Aorta (tissue), 5 donors: ENCODE measurements at regions not wholly inside any gene's neighbourhood (a gene's known extent, or its start where the extent isn't known, plus 50 kb on each side); places are given as distances from the start of the nearest gene placed in this dataset.

Experiments
- ATAC-seq: fragments of 200-7000 bp; cut with Tn5 transposase; one replicate; pipeline ENCODE4 v1.9.1; 2022; ENCODE audit warnings: moderate library complexity; ENCODE audit not compliant: low FRiP score
- DNase-seq, 2 donors: peaks; one replicate each; pipeline ENCODE4 v3.0.0-alpha.2; 2020
- H3K27ac ChIP-seq, 2 donors: one replicate each; pipeline ENCODE4 v1.5.1; 2013; ENCODE audit warnings: low read length in 2 of 2, mild to moderate bottlenecking in 2 of 2, moderate library complexity in 2 of 2, control low read depth in 1 of 2, inconsistent platforms in 1 of 2, low read depth in 1 of 2
- H3K27me3 ChIP-seq, 2 donors: one replicate each; pipeline ENCODE4 v1.6.1; 2013; ENCODE audit warnings: control low read depth in 1 of 2, low read length in 1 of 2, mild to moderate bottlenecking in 1 of 2, moderate library complexity in 1 of 2; ENCODE audit not compliant: insufficient read depth in 2 of 2, control insufficient read depth in 1 of 2
- H3K36me3 ChIP-seq, 2 donors: one replicate each; pipeline ENCODE4 v1.6.1; 2013; ENCODE audit warnings: control low read depth in 1 of 2, low read length in 1 of 2, mild to moderate bottlenecking in 1 of 2; ENCODE audit not compliant: insufficient read depth in 2 of 2, control insufficient read depth in 1 of 2
- H3K4me1 ChIP-seq, 2 donors: one replicate each; pipeline ENCODE4 v1.6.1; 2013; ENCODE audit warnings: low read length in 2 of 2, control low read depth in 1 of 2, mild to moderate bottlenecking in 1 of 2, moderate library complexity in 1 of 2; ENCODE audit not compliant: insufficient read depth in 2 of 2, control insufficient read depth in 1 of 2
- H3K4me3 ChIP-seq, 2 donors: one replicate each; pipeline ENCODE4 v1.5.1; 2013; ENCODE audit warnings: low read length in 2 of 2, control low read depth in 1 of 2, mild to moderate bottlenecking in 1 of 2
- H3K9me3 ChIP-seq: one replicate; pipeline ENCODE4 v1.6.1; 2013; ENCODE audit warnings: mild to moderate bottlenecking, low read length; ENCODE audit not compliant: control insufficient read depth
- WGBS, 2 donors: extraction: QIAGEN DNeasy Blood & Tissue Kit; methylation state at CpG; one replicate each; pipeline ENCODE4 v1.1.7; 2013; 5-methylcytosine and 5-hydroxymethylcytosine counted together
- intact Hi-C, 2 donors: fragments of 100-400 bp; cut with DNase I; formaldehyde crosslinking; loops; one replicate each; pipeline versions ENCODE4 v1.14.2 to v1.15.0; 2022
- donor health status: healthy with polysubstance abuse.
- donor health status: Bipolar disorder and iron deficiency.
- donor health status: DM: no; HTN: no; CAD: no.
- donor health status: DM: no; HTN: no; CAD: no.
- donor health status: DM: yes; HTN: yes; CAD: no.

- DNase-seq (no peak), ATAC-seq (no peak)
- Histone ChIP-seq H3K27ac (peak overlapping the region; percentile 31 to 92), H3K4me3 (no peak overlapping the region), H3K36me3 (no peaks in the 10 kb centered on the region), H3K27me3 (no peaks in the 10 kb centered on the region), H3K4me1 (peaks cover 2% of the 10 kb centered on the region in 2 donors), H3K9me3 (no peaks in the 10 kb centered on the region)
- intact Hi-C loops: loop anchor here in 1 of 2 donors (10.0 kb wide), 1 partner anchor 204 kb away; the partner anchor contains the start of gene NXT1
- WGBS, 2 donors: 44 to 55% methylated on average over 8 of the region's 8 CpGs
These were observed 64.3 kb upstream of the CD93 start for GRCh38 chr20:23150304-23151007.

GRCh38 chr20:23149623-23150279, 63.6 kb upstream of the CD93 start:
- peaks cover 2% of the 10 kb centered on the region in 2 donors for H3K4me1 ChIP-seq
- ATAC-seq (no peak), DNase-seq (no peak)
- no peaks in the 10 kb centered on the region for H3K9me3 ChIP-seq
- H3K4me3 ChIP-seq: no peak overlapping the region
- intact Hi-C loops: loop anchor here (2.0 to 10.0 kb wide), 4 partner anchors 61 to 205 kb away; partner anchors contain the start of gene NXT1 (in 1 of the 2)
- no peaks in the 10 kb centered on the region for H3K36me3 ChIP-seq
- WGBS, 2 donors: 59% methylated on average over 7 of the region's 7 CpGs
- H3K27ac ChIP-seq: peak overlapping the region in 1 of 2 donors; percentile 19
- H3K27me3 ChIP-seq: no peaks in the 10 kb centered on the region

- no peaks in the 10 kb centered on the region for H3K36me3 ChIP-seq
- H3K27me3 ChIP-seq: no peaks in the 10 kb centered on the region
- H3K9me3 ChIP-seq: no peaks in the 10 kb centered on the region
- ATAC-seq (no peak), DNase-seq (no peak)
- H3K27ac ChIP-seq: peak overlapping the region; percentile 79 to 87
- H3K4me3 ChIP-seq: no peak overlapping the region
- WGBS, 2 donors: 93 to 94% methylated on average over 10 of the region's 10 CpGs
- H3K4me1 ChIP-seq: peaks cover 0 to 2% of the 10 kb centered on the region in 2 donors
- intact Hi-C loops: loop anchor here (2.0 to 5.0 kb wide), 3 partner anchors 60 to 108 kb away; no protein-coding TSS in a partner anchor
These were observed 62.8 kb upstream of the CD93 start for GRCh38 chr20:23148731-23149570.

DNA sequence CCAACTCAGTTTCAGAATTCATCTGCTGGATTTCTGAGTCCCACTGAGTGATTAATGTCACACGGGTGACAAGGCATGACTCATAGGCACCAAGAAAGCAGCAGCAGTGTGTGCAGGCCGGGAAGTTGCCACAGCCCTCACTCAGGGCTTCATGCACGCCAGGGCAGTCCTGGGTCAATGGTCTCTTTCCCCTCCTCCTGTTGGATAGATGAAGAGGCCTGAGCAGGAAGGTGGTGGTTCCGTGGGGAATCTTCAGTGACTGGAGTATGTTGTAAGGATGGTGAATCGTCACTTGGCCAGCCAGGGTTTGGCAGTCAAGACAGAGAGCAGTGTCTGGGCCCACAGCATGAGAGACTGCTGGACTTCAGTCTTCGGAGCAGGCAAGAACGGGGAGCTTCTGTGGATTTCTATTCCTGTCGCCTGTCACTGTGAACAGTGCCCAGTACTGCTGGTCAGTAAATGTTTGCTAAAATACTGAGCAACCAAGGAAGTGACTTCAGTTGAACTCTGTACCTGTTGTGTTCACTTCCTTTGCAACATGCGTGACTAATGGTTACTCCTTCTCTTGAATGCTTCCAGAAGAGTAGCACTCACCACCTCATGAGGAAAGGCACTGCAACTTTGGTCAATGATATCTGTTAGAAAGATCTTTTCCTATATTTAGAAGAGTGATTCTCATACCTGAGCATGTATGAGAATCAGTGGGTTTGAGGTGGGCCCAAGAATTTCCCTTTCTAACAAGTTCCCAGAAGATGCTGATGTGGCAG, 62.0 kb upstream of the CD93 start:
- WGBS, 2 donors: 17 to 23% methylated on average over 9 of the region's 9 CpGs
- ATAC-seq: peak; percentile 82
- intact Hi-C loops: loop anchor here (2.0 to 5.0 kb wide), 4 partner anchors 59 to 109 kb away; no protein-coding TSS in a partner anchor
- Histone ChIP-seq H3K4me3 (no peak overlapping the region), H3K9me3 (no peaks in the 10 kb centered on the region), H3K36me3 (no peaks in the 10 kb centered on the region), H3K4me1 (peaks cover 0 to 2% of the 10 kb centered on the region in 2 donors), H3K27me3 (no peaks in the 10 kb centered on the region), H3K27ac (peak overlapping the region; percentile 79 to 87)
- DNase-seq: peak; percentile 89

DNA sequence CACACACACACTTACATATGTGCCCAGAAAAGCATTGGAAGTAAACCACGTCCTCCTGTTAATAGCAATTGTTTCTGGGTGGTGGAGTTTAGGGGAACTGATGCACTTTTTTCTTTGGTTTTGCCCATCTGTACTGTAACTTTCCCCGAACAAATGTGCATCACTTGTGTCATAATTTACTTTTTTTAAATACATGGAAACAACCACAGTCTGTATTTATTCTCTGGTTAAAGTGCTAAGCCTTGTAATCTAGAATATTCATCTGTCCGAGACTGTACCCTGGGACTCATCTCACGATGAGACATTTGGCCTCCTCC, 61.5 kb upstream of the CD93 start:
- ATAC-seq: no peak
- H3K27me3 ChIP-seq: no peaks in the 10 kb centered on the region
- no peak overlapping the region for H3K4me3 ChIP-seq
- H3K9me3 ChIP-seq: no peaks in the 10 kb centered on the region
- peaks cover 0 to 4% of the 10 kb centered on the region in 2 donors for H3K4me1 ChIP-seq
- intact Hi-C loops: loop anchor here (2.0 to 5.0 kb wide), 3 partner anchors 85 to 110 kb away; no protein-coding TSS in a partner anchor
- no peak for DNase-seq
- peak overlapping the region; percentile 79 to 87 for H3K27ac ChIP-seq
- H3K36me3 ChIP-seq: no peaks in the 10 kb centered on the region
- WGBS, 2 donors: 39 to 46% methylated on average over 4 of the region's 4 CpGs

- Histone ChIP-seq H3K27ac (peak overlapping the region; percentile 49 to 79), H3K36me3 (no peaks in the 10 kb centered on the region), H3K4me1 (peaks cover 0 to 8% of the 10 kb centered on the region in 2 donors), H3K4me3 (no peak overlapping the region), H3K9me3 (no peaks in the 10 kb centered on the region), H3K27me3 (no peaks in the 10 kb centered on the region)
- DNase-seq (no peak), ATAC-seq (no peak)
- intact Hi-C loops: loop anchor here (2.0 to 5.0 kb wide), 3 partner anchors 84 to 110 kb away; no protein-coding TSS in a partner anchor
- WGBS, 2 donors: 82 to 89% methylated on average over 7 of the region's 7 CpGs
These were observed 60.9 kb upstream of the CD93 start for GRCh38 chr20:23146857-23147637.

DNA sequence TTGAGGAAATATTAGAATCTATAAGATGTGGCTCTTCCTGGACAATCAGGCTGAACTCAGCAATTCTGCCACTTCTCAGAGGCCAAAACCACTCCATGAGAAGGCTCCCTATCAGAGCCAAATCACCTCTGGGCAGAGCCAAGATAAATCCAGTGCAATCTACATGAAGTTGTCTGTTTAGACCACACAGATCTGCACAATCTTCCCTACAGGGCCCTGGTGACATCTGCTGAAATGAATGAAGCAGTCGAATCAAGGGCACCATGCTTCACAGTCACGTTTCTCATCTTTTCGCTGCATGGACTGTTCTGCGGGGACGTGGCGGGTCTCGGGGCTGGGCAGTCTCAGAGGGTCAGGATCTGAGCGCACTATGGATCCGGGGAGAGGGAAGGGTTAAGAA, 60.1 kb upstream of the CD93 start:
- Histone ChIP-seq H3K4me1 (peaks cover 0 to 8% of the 10 kb centered on the region in 2 donors), H3K4me3 (no peak overlapping the region), H3K36me3 (no peaks in the 10 kb centered on the region), H3K9me3 (no peaks in the 10 kb centered on the region), H3K27ac (peak overlapping the region; percentile 1 to 33), H3K27me3 (no peaks in the 10 kb centered on the region)
- WGBS, 2 donors: 95 to 97% methylated on average over 9 of the region's 9 CpGs
- no peak for DNase-seq
- intact Hi-C loops: loop anchor here (2.0 to 5.0 kb wide), 3 partner anchors 83 to 111 kb away; no protein-coding TSS in a partner anchor
- no peak for ATAC-seq
